ENCODE measurements at regions not wholly inside any gene's neighbourhood (a gene's known extent, or its start where the extent isn't known, plus 50 kb on each side); places are given as distances from the start of the nearest gene placed in this dataset.

DNA sequence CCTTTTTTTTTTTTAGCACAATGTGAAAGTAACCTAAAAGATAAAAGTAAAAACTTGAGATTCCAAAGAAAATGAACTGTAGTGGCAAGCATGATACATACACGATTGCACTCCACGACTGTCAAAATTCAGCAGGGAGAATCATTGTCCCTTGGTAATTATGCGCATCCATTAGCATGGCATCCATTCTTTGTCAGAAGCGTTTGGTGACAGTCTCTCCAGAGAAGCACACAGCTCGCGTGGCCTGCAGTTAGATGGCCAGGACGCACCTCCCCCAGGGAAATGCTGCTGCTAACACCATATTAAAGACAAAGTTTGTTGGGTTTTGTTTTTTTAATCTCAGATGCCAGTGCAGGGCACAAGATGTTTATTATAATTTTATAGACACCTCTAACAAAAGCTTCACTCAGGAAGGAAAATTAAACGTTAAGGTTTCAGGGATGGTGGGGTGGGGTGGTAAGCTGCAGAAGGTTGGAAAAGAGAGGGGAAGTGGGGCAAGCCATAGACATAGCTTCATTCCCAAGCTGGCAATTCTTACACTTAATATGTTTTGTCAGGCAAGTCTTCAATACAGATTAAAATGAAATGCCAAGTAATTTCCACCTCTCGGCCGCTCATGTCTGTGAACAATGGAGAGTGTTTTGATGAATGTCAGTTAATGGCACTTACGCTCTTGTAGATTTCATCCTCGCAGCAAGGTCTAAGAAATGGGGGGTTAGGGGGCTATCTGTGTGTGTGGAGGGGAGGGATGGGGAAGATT lies 142.8 kb upstream of the TOPAZ1 start:
- DNase-seq = no peak

DNA sequence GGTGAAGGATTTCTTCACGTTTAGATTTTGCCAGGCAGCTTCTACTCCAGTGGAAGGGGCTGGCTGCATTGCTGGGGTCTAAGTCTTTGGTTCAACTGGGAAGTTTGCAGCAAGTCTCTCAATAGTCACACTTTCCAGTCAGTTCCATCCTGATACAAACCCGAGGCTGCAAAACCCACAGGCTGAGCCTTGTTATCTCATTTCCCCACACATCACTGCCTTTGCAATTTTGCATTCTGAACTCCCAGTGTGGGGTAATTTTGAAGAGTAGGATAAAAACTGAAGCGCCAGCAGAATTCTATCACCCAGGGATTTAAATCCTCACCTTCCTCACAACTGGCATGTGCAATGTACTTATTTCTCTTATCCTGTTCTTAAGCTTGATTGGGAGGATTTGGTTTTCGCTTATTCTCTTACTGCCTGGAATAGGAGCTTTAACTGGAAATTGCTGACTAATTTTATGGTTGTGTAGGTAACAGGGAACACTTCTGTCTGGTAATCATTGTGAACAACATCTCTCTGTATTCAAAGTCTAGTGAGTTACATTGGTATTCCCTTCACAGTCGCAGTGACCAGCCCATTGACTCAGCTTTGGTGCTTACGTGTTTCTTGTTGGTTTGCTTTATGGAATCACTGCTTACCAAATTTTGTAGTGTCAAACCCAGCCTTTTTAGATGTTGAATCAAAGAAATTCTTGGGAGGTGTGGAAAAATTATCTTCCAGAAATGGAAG lies 142.0 kb upstream of the TOPAZ1 start:
- no peak for DNase-seq

GRCh38 chr3:44100298-44100695 lies 141.4 kb upstream of the TOPAZ1 start:
- DNase-seq = no peak

DNA sequence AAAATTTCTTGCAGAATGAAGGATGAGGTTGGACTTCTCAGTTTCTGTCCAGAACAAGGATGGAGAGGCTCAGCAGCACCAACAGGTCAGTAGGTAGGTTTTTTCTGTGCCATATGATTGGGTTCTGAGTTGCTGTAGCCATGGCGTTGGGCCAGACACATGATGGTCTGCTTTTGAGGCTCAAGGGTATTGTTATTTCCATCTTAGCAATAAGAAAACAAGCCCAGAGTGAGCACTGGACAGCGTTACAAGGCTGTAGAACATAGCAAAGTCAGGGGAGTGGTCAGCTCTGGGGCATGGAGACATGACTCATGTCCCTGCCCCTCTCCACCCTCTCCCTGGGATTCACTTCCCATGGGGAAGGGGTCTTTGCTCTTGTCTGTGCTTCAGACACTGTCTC lies 137.6 kb upstream of the TOPAZ1 start:
- DNase-seq = no peak

GRCh38 chr3:44104668-44105321 lies 136.9 kb upstream of the TOPAZ1 start:
- no peak for DNase-seq

DNA sequence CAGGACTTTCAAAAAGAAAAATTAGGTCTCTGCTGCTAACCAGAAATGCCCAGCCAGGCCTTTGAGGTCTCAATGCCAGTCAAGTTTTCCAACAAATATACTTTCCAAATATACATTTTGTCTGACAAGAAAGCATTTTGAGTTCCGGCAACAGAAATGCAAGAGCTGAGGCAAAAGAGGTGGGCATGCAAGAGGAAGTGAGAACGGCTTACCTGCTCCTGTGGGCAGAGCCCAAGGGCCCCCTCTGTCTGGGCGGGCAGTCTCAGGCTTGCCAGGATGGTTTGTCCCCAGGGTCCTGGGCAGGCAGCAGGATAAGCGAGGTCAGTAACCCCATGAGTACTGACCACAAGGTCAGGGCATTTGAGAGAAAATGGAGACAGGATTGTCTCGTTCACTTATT lies 136.1 kb upstream of the TOPAZ1 start:
- no peak for DNase-seq

- DNase-seq = no peak
These were observed 134.9 kb upstream of the TOPAZ1 start for GRCh38 chr3:44106756-44107155.

DNA sequence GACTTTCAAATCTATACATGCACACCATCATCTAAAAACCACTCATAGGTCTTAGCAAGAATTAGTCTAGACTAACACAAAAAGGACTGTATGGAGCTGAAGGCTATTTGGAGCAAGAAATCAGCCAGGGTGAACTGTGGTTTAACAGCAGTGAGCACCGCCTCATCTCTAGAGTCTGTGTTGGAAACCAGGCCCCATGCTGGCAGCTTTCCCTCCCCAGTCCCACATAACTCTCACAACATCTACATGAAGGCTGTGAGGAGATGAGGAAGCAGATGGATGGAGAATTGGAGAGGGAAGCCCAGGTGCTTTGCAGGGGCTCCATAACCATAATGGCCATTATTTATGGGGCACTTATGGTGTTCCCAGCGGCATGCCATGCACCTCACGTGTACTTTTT lies 133.2 kb upstream of the TOPAZ1 start:
- no peak for DNase-seq

- no peak for DNase-seq
These were observed 131.8 kb upstream of the TOPAZ1 start for GRCh38 chr3:44109771-44110361.

GRCh38 chr3:44110648-44111047 lies 131.0 kb upstream of the TOPAZ1 start:
- no peak for DNase-seq

DNA sequence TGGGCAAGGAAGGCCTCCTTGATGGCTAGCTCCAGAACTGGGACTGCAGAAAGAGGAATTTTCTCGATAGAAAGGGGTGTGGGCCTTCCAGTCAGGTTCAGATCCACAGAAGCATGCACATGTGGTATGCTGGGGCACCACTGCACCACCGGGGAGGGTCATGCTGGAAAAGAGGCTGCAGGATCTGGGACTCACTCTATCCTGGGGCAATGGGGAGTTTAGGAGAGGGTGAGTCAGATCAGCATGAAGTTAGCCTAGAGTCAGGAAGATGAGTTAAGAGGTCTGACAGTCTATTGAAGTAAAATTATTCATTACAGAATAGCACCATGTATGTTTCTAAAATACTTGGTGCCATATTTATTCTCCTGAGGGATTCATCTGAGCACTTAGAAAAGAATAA lies 130.2 kb upstream of the TOPAZ1 start:
- DNase-seq = no peak

- peak; percentile 3 for DNase-seq
These were observed 127.5 kb upstream of the TOPAZ1 start for GRCh38 chr3:44114142-44114541.

GRCh38 chr3:44117239-44117638 lies 124.4 kb upstream of the TOPAZ1 start:
- DNase-seq = no peak

- DNase-seq = no peak
These were observed 124.0 kb upstream of the TOPAZ1 start for GRCh38 chr3:44117736-44118135.

GRCh38 chr3:44120721-44121582 lies 120.7 kb upstream of the TOPAZ1 start:
- no peak for DNase-seq

DNA sequence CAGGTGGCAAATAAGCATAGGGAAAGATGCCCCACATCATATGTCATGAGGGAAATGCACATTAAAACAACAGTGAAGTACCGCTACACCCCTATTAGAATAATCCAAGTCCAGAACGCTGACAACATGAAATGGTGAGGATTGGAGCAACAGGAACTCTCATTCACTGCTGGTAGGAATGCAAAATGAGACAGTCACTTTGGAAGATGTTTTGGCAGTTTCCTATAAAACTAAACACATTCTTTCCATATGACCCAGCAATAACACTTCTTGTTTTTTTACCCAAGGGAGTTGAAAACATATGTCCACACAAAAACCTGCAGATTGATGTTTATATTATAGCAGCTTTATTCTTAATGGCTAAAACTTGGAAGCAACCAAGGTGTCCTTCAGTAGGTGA lies 116.4 kb upstream of the TOPAZ1 start:
- DNase-seq = no peak

DNA sequence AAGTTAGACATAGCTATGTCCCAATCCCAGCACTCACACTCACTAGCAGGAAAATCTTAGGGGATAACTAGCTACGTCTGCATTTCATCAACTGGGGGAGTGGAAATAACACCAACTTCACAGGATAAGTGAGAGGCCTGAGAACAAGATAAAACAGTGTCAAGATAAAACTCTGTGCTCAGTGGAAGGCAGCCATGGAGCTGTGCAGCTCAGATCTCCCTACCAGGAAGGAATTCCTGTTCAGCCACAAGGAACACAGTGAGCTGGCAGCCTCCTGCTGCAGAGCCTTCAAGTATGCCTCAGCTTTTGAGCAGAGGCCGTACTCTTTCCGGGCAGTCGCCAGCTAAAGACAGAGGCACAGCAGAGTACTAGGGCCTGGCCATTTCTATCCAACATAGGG lies 115.8 kb upstream of the TOPAZ1 start:
- DNase-seq = no peak

DNA sequence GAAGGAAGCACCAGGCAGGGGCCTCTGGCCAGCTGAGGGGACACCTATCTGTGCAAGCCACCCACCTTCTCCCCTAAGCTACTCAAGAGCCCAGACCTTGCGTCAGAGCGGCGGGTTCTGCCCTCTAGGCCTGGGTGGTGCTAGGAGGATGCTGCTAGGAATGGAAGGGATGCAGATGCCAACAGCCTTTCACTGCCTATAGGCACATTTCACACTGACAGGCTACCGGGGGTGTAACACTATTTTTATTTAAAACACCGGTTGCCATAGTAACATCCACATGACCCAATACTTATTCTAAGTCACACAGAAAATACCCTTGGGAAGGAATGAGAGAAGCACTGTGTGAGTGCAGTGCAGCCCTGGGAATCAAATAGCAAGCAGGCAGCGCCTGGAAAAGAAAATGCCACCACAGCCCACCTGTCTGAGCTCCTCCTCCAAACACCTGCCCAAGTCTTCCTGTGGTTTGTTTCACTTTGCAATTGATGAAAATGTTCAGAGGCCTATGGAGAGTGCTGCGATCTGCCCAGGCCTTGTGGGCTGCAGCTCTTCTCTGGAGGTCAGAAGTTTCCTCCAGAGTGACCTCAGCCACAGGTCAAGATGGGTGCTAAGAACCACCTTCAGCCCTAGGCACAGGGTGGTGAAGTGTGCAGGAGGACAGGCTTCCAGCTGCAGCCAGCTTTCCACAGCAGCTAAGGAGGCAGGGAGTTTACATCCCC lies 113.5 kb upstream of the TOPAZ1 start:
- no peak for DNase-seq

DNA sequence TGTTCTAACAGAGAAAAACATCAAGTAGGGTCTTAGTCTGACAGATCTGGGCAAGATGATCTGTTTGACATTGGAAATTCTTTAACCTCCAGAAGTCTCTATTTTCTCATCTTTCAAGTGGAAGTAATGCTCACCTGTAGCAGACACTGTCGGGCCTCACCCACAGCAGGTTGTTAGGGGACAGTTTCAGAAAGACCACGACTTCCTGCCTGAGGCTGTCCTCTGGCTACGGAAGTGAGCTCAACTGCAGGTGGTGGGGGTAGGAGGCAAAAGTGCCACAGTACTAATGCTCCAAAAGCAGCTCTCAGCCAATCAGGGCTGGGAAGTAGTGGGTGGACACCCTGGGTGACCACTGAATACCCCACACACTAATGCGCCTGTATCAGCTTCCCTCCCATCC lies 111.4 kb upstream of the TOPAZ1 start:
- no peak for DNase-seq

DNA sequence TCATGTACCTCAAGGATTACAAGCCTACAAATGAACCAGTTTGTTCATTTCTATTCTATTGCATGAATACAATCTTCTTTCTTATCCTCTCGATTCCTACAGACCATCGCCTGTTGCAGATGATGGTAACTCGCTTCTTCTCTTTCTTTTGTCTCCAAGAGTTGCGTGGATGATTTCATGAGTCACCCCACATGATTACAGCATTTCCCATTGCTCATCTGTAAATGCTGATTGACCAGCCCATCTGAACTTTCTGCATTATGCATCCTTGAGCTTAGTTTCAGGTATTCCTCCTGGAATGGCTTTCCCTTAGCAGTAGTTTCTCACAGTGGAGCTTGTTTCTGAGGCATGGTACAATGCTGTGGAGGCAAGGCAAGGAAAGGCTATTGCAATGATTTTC lies 109.6 kb upstream of the TOPAZ1 start:
- no peak for DNase-seq

GRCh38 chr3:44132593-44132992 lies 109.1 kb upstream of the TOPAZ1 start:
- DNase-seq = no peak

DNA sequence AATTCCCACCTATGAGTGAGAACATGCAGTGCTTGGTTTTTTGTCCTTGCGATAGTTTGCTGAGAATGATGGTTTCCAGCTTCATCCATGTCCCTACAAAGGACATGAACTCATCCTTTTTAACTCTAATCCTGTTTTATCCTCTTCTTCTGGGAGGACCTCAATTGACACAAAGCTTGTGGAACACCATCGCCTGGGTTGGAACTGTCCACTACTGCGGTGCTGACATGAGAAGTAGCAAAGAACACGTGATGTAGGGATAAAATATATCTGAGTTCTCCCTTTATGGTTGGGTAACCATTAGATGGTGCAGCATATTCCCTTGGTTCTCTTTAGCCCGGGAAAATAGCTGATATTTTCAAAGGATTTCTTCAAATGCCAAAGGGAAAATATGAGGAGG lies 105.3 kb upstream of the TOPAZ1 start:
- no peak for DNase-seq

Data from NCI-H1092 treated with DMSO at 0.1 percent for 48 hours (cell line).